ENCODE measurements at regions not wholly inside any gene's neighbourhood (a gene's known extent, or its start where the extent isn't known, plus 50 kb on each side); places are given as distances from the start of the nearest gene placed in this dataset.

DNA sequence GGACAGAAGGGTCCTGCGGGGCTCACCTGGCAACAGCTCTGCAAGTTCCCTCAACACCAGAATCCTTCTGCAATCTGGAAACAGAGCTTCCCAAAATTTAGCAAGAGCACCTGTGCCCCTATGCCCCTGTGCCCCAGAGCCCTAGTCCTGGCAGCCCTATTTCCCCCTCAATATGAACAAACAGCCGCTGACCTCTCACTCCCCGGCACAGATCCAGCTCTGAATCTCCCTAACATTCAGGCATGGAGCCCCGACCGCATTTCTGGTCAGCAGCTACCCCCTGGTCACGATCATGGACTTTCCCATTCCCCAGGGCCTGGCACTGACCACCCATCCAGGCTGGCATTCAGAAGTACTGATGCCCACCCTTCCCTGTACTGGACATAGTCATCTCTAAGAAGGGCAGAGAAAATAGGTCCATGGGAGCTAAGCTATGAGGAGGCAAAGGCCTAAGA lies 110.8 kb upstream of the SMURF2 start:
- TF ChIP-seq CTCF (IDR thresholded peaks at IDR 0.05), result no peak

DNA sequence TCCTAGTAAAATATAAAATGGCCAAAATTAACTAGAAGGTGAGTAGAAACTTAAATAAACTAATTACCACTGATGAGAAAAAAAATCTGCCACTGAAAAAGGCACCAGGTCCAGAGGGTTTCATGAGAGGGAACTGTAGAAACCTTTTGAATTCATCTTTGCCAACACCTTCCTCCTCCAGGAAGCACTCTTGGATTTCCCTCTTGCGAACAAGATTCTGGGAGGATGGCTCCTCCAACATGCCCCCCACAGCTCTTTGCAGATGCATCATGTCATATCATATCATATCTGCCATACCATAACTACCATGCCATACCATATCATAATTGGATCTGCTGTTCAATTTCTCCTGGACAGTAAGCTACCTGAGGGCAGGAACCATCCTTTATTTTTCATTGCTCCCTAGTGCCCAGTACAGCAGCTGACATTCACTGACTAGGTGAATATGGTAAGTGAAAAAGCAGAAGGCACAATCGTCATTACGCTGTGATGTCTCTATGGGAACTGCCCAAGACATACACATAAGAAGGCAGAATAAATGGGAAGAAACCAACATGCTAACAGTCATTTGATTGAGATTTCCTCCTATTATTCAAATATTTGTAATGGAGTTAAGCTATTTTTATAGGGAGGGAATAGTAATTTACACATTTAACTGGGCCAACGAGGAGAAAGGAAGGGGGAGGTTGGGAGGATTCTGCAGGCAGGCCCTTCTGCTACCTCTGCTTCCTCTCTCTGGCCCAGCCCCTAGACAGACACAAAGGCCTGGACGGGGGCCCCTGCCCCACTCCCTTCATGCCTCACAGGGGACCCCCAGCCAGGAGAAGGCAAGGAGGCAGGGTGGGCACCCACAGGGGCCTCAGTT lies 110.1 kb upstream of the SMURF2 start:
- TF ChIP-seq CTCF (IDR thresholded peaks at IDR 0.05), result no peak

- TF ChIP-seq CTCF (IDR thresholded peaks at IDR 0.05), result no peak
Observed at GRCh38 chr17:64769712-64770111, 107.6 kb upstream of the SMURF2 start.

GRCh38 chr17:64767269-64767997 lies 105.3 kb upstream of the SMURF2 start:
- no peak for TF ChIP-seq CTCF (IDR thresholded peaks at IDR 0.05)

DNA sequence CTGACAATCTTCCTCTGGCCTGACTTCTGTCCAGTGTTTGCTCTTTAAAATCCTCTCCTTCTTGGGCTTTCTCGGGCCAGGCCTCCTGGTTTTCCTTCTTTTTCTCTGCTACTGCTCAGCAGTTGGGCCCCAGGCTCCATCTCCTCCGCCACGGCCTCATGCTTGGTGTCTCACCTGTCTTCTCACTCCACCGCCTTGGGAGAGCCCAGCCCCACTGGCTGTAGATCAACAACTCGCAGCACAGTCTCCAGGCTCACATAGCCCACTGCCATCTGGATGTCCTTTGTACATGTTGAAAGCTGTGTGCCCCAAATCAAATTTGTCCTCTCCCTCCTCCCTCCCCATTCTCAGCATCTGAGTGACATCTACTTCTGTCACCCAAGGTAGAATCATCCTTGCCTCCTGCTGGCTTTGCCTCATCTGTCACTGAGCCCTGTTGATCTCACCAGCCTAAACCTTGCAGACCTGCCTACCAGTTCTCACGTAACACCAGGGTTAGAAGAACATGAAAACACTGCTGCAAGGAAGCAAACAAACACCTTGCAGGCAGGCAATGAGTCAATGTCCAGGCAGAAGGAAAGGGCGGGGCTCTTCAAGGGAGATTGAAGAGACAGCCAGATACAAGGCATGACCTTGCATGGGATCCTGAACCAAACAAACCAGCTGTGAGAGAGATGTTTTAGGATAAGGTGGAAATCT lies 103.2 kb upstream of the SMURF2 start:
- TF ChIP-seq CTCF (IDR thresholded peaks at IDR 0.05), result no peak

DNA sequence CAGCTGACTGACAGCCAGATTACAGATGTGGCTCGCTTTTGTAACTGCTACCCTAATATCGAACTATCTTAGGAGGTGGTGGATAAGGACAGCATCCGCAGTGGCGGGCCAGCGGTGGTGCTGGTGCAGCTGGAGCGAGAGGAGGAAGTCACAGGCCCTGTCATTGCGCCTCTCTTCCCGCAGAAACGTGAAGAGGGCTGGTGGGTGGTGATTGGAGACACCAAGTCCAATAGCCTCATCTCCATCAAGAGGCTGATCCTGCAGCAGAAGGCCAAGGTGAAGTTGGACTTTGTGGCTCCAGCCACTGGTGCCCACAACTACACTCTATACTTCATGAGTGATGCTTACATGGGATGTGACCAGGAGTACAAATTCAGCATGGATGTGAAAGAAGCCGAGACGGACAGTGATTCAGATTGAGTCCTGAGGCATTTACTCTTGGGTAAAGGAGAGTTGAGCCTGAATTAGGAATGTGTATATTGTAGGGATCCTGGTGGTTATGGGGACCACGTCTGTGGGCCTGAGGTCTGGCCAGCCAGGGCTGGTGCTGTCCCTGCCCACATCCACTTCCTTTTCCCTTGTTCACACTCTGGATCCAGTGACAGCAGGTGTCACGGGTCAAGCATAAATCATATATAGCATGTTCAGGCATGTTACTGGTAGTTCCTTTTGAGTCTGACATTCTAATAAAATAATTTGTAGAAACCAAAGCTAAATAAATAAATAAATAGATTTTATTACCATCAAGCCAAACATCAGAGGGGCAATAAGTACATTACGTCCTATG lies 89.0 kb upstream of the SMURF2 start:
- no peak for TF ChIP-seq CTCF (IDR thresholded peaks at IDR 0.05)

GRCh38 chr17:64750478-64750877 lies 88.4 kb upstream of the SMURF2 start:
- TF ChIP-seq CTCF (IDR thresholded peaks at IDR 0.05), result no peak

Data from LNCAP (cell line).